NCI-H2227 treated with DMSO at 0.1 percent for 48 hours (cell line): ENCODE measurements at regions not wholly inside any gene's neighbourhood (a gene's known extent, or its start where the extent isn't known, plus 50 kb on each side); places are given as distances from the start of the nearest gene placed in this dataset.
"Not testable (repeated sequence)": the region's sequence is repeated elsewhere in the genome, so short reads cannot be mapped to it uniquely, and the experiment has no call there.

Experiments
- DNase-seq: peaks from one replicate; lab custom pipeline; 2025; lab: John Stamatoyannopoulos, UW

GRCh38 chr2:223180463-223180862, 128.5 kb downstream of the KCNE4 start:
- no peak for DNase-seq

- no peak for DNase-seq
Observed at GRCh38 chr2:223181561-223181960, 129.6 kb downstream of the KCNE4 start.

- no peak for DNase-seq
Observed at GRCh38 chr2:223182356-223182755, 130.4 kb downstream of the KCNE4 start.

- no peak for DNase-seq
Observed at GRCh38 chr2:223185638-223186037, 133.6 kb downstream of the KCNE4 start.

GRCh38 chr2:223187256-223187655, 135.3 kb downstream of the KCNE4 start:
- no peak for DNase-seq

GRCh38 chr2:223190561-223191206, 138.7 kb downstream of the KCNE4 start:
- DNase-seq, result not testable (repeated sequence)

- DNase-seq, result no peak
Observed at GRCh38 chr2:223196331-223196730, 144.3 kb downstream of the KCNE4 start.

GRCh38 chr2:223197046-223197445, 145.1 kb downstream of the KCNE4 start:
- DNase-seq, result no peak

GRCh38 chr2:223199531-223200515, 147.8 kb downstream of the KCNE4 start:
- no peak for DNase-seq

GRCh38 chr2:223203971-223204929, 152.3 kb downstream of the KCNE4 start:
- DNase-seq, result no peak

- no peak for DNase-seq
Observed at GRCh38 chr2:223210489-223210888, 158.5 kb downstream of the KCNE4 start.

GRCh38 chr2:223214394-223215253, 162.6 kb downstream of the KCNE4 start:
- DNase-seq, result no peak

- DNase-seq, result no peak
Observed at GRCh38 chr2:223215254-223215516, 163.2 kb downstream of the KCNE4 start.

- no peak for DNase-seq
Observed at GRCh38 chr2:223217373-223217772, 165.4 kb downstream of the KCNE4 start.

GRCh38 chr2:223218587-223219178, 166.7 kb downstream of the KCNE4 start:
- no peak for DNase-seq

GRCh38 chr2:223219872-223220657, 168.1 kb downstream of the KCNE4 start:
- no peak for DNase-seq

GRCh38 chr2:223220658-223220925, 168.6 kb downstream of the KCNE4 start:
- no peak for DNase-seq

GRCh38 chr2:223221139-223221835, 169.3 kb downstream of the KCNE4 start:
- DNase-seq, result no peak

- no peak for DNase-seq
Observed at GRCh38 chr2:223222397-223222796, 170.4 kb downstream of the KCNE4 start.

GRCh38 chr2:223223156-223223555, 171.2 kb downstream of the KCNE4 start:
- no peak for DNase-seq
